Upper lobe of left lung (tissue), 6 donors: ENCODE measurements at regions not wholly inside any gene's neighbourhood (a gene's known extent, or its start where the extent isn't known, plus 50 kb on each side); places are given as distances from the start of the nearest gene placed in this dataset.

Experiments
- ATAC-seq, 2 donors: fragments of 200-7000 bp; cut with Tn5 transposase; one replicate each; pipeline ENCODE4 v1.9.1; 2022; ENCODE audit warnings: mild to moderate bottlenecking in 2 of 2, moderate library complexity in 2 of 2; ENCODE audit not compliant: low FRiP score in 2 of 2
- DNase-seq, 2 donors: peaks; one replicate each; pipeline ENCODE4 v3.0.0-alpha.2; 2019 to 2020
- H3K27ac ChIP-seq, 4 donors: fragments of 200-600 bp; sonication (generic); one replicate each; pipeline ENCODE4 v1.5.1; 2016 to 2019
- H3K27me3 ChIP-seq, 4 donors: fragments of 200-600 bp; sonication (generic); one replicate each; pipeline ENCODE4 v1.5.1; 2017 to 2019
- H3K36me3 ChIP-seq, 4 donors: fragments of 200-600 bp; sonication (generic); one replicate each; pipeline ENCODE4 v1.5.1; 2016 to 2019
- H3K4me1 ChIP-seq, 4 donors: fragments of 200-600 bp; sonication (generic); one replicate each; pipeline ENCODE4 v1.5.1; 2018 to 2019
- H3K4me3 ChIP-seq, 4 donors: fragments of 200-600 bp; sonication (generic); one replicate each; pipeline ENCODE4 v1.5.1; 2017 to 2019; ENCODE audit warnings: mild to moderate bottlenecking in 2 of 4, moderate library complexity in 1 of 4
- H3K9me3 ChIP-seq, 4 donors: fragments of 200-600 bp; sonication (generic); one replicate each; pipeline ENCODE4 v1.5.1; 2018 to 2019
- CTCF ChIP-seq, 6 experiments: fragments of 450-650 bp in 4 of 6; fragments of 200-600 bp in 2 of 6; sonication (generic) in 2 of 6; IDR thresholded peaks; one replicate each; pipeline ENCODE4 v1.5.1; 2016 to 2019; ENCODE audit warnings: antibody characterized with exemption in 6 of 6
- EP300 ChIP-seq, 4 donors: sonication (generic); formaldehyde crosslinking; IDR thresholded peaks; one replicate each; pipeline ENCODE4 v1.5.1; 2017; ENCODE audit warnings: antibody characterized with exemption in 4 of 4, control low read depth in 2 of 4
- POLR2A ChIP-seq, 4 donors: fragments of 450-650 bp; IDR thresholded peaks; one replicate each; pipeline ENCODE4 v1.5.1; 2016 to 2017; ENCODE audit warnings: antibody characterized with exemption in 4 of 4, mild to moderate bottlenecking in 2 of 4
- POLR2AphosphoS5 ChIP-seq, 2 donors: sonication (generic); formaldehyde crosslinking; IDR thresholded peaks; one replicate each; pipeline ENCODE4 v1.5.1; 2017; ENCODE audit warnings: antibody characterized with exemption in 2 of 2
- WGBS, 2 donors: methylation state at CpG; one replicate each; pipeline ENCODE4 v1.1.5; 2017 to 2018; 5-methylcytosine and 5-hydroxymethylcytosine counted together
- donor health status: DM: no; HTN: no; CAD: no; lungs with moderate emphysema.
- donor health status: DM: no; HTN: yes; CAD: no; lungs with severe emphysema.

GRCh38 chr20:39188266-39188765, 226.2 kb downstream of the DHX35 start:
- H3K9me3 ChIP-seq = peaks cover 0 to 7% (median 3%) of the 10 kb centered on the region in 4 donors
- TF ChIP-seq POLR2AphosphoS5 (IDR thresholded peaks at IDR 0.05) (no peak), EP300 (IDR thresholded peaks at IDR 0.05) (no peak), CTCF (IDR thresholded peaks at IDR 0.05) (no peak), POLR2A (IDR thresholded peaks at IDR 0.05) (no peak)
- H3K27ac ChIP-seq = no peak overlapping the region
- no peaks in the 10 kb centered on the region for H3K36me3 ChIP-seq
- H3K4me1 ChIP-seq = no peaks in the 10 kb centered on the region
- ATAC-seq (no peak), DNase-seq (no peak)
- H3K4me3 ChIP-seq = no peak overlapping the region
- H3K27me3 ChIP-seq = no peaks in the 10 kb centered on the region

GRCh38 chr20:39181490-39181889, 219.3 kb downstream of the DHX35 start:
- H3K36me3 ChIP-seq = no peaks in the 10 kb centered on the region
- ATAC-seq (no peak), DNase-seq (no peak)
- H3K9me3 ChIP-seq = peaks cover 0 to 7% (median 3%) of the 10 kb centered on the region in 4 donors
- WGBS, 2 donors = 49 to 51% methylated on average over 2 of the region's 2 CpGs
- no peaks in the 10 kb centered on the region for H3K4me1 ChIP-seq
- H3K27ac ChIP-seq = no peak overlapping the region
- no peaks in the 10 kb centered on the region for H3K27me3 ChIP-seq
- H3K4me3 ChIP-seq = no peak overlapping the region
- TF ChIP-seq CTCF (IDR thresholded peaks at IDR 0.05) (no peak), POLR2A (IDR thresholded peaks at IDR 0.05) (no peak)

GRCh38 chr20:39176457-39176856, 214.3 kb downstream of the DHX35 start:
- Histone ChIP-seq H3K4me1 (no peaks in the 10 kb centered on the region), H3K9me3 (no peaks in the 10 kb centered on the region), H3K4me3 (no peak overlapping the region), H3K27me3 (no peaks in the 10 kb centered on the region), H3K27ac (no peak overlapping the region), H3K36me3 (no peaks in the 10 kb centered on the region)
- ATAC-seq (no peak), DNase-seq (no peak)
- 78 to 83% methylated on average over 2 of the region's 2 CpGs for WGBS, 2 donors
- no peak for TF ChIP-seq EP300 (IDR thresholded peaks at IDR 0.05)
- TF ChIP-seq POLR2AphosphoS5 (IDR thresholded peaks at IDR 0.05) = no peak
- no peak for TF ChIP-seq CTCF (IDR thresholded peaks at IDR 0.05)
- TF ChIP-seq POLR2A (IDR thresholded peaks at IDR 0.05) = no peak

DNA sequence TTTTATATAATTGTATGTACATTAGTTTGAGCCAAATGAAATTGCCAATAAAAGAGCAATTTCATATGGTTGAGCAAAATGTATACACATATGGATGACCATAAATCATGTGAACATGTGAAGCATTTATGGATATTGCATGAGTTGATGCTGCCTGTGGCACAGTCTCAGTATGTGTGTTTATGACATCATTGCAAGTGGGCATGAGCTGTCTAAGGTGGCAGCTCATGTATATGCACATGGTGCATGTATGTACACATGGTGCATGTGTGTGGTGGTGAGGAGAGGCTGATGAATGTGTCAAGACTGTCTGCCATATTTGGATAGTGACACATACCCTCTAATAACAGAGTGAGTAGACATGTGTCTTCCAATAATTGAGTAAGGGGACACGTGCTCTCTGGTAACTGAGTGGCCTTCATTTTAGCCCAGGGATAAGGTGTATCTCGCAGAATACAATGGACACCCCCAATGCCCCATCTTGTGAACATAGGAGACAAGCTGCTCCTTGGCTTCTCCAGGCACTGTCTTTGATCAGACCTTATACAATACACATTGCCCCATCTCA, 208.8 kb downstream of the DHX35 start:
- H3K27ac ChIP-seq = no peak overlapping the region
- no peaks in the 10 kb centered on the region for H3K4me1 ChIP-seq
- no peak for TF ChIP-seq POLR2A (IDR thresholded peaks at IDR 0.05)
- TF ChIP-seq EP300 (IDR thresholded peaks at IDR 0.05) = no peak
- TF ChIP-seq POLR2AphosphoS5 (IDR thresholded peaks at IDR 0.05) = no peak
- TF ChIP-seq CTCF (IDR thresholded peaks at IDR 0.05) = no peak
- no peaks in the 10 kb centered on the region for H3K9me3 ChIP-seq
- no peaks in the 10 kb centered on the region for H3K36me3 ChIP-seq
- ATAC-seq (no peak), DNase-seq (no peak)
- no peak overlapping the region for H3K4me3 ChIP-seq
- H3K27me3 ChIP-seq = no peaks in the 10 kb centered on the region
- WGBS, 2 donors = 80 to 84% methylated on average over 2 of the region's 2 CpGs

GRCh38 chr20:39165099-39165498, 203.0 kb downstream of the DHX35 start:
- TF ChIP-seq POLR2AphosphoS5 (IDR thresholded peaks at IDR 0.05) (no peak), POLR2A (IDR thresholded peaks at IDR 0.05) (no peak), EP300 (IDR thresholded peaks at IDR 0.05) (no peak), CTCF (IDR thresholded peaks at IDR 0.05) (no peak)
- Histone ChIP-seq H3K27ac (no peak overlapping the region), H3K9me3 (no peaks in the 10 kb centered on the region), H3K36me3 (no peaks in the 10 kb centered on the region), H3K27me3 (no peaks in the 10 kb centered on the region), H3K4me3 (no peak overlapping the region), H3K4me1 (no peaks in the 10 kb centered on the region)
- 78 to 82% methylated on average over 6 of the region's 6 CpGs for WGBS, 2 donors
- DNase-seq (no peak), ATAC-seq (no peak)
